CD4-positive, alpha-beta T cell treated with Interleukin-1 beta for 1 hour (primary cell): ENCODE measurements at regions not wholly inside any gene's neighbourhood (a gene's known extent, or its start where the extent isn't known, plus 50 kb on each side); places are given as distances from the start of the nearest gene placed in this dataset.
A peak's percentile ranks its signal among the peaks of the same experiment; 100 is the strongest.

Source experiments
- DNase-seq, 2 donors: peaks; one replicate each; pipeline ENCODE4 v3.0.0-alpha.2; 2020 to 2022

DNA sequence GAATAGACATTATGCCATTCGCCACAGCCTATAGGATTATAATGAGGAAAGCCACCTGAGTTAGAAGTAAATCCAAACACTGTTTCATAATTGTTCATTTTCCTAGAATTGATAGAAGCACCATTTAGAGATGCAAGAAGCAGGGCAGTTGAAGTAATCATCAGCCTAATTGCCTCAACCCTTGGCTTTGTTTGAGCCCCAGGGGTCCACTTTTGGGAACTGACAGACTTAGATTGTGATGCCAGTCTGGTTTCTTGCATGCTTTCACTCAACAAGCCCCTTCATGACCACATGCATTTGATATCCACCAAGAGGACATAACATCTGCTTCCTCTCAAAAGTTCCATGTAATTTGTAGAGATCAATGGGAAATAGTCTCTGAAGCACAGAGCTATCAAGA is 97.2 kb upstream of the COL8A1 start:
- no peak for DNase-seq

DNA sequence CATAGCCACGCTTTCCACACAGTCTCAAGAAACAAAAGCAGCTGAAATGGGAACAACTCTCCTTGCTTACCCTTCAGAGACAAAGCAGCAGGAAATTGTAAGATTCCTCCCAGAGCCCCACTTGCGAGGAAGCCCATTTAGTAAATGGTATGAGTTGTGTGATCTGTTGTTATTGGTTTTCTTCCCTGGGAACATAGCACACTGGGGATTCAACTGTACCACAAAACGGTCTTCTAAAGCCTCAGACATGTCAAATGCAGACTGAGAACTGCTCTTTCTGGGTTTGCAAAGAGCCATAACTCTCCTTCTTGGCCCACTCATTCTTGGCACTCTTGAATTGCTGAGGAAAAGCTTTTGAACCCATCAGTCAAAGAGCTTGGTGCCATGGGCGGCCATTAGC is 101.0 kb upstream of the COL8A1 start:
- DNase-seq, result no peak

DNA sequence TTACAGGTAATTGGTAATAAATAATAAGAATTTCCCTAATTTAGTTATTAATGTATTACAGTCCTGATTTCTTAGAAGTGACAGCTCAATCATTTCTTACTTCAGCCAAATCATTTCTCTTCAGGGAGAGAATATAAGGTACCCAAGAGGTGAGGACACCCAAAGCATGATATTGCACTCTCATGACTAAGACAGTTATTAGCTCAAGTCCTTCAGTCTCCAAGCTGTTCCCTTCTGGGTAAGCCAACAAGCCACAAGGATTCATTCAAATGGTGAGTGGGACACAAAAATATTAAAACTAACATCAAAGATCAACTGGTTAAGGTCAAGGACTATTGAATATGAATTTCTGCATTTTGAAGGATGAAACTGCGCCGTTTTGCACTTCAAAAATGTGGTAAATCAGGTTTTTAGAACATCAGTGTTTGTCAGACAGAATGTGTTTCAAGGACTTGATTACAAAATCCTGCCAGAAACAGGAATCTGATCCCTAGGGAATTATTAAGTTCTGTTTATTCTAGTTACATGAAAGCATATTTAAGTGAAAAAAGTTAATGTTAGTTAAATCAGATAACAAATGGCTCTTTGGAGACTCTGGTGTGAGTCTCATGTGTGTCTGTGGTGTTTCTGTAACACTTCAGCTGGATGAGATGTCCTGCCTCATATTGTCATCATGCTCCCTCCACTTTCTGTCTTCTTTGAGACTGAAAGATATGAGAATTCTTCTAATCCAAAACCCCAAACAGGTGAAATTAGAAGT is 101.7 kb upstream of the COL8A1 start:
- DNase-seq, result no peak

DNA sequence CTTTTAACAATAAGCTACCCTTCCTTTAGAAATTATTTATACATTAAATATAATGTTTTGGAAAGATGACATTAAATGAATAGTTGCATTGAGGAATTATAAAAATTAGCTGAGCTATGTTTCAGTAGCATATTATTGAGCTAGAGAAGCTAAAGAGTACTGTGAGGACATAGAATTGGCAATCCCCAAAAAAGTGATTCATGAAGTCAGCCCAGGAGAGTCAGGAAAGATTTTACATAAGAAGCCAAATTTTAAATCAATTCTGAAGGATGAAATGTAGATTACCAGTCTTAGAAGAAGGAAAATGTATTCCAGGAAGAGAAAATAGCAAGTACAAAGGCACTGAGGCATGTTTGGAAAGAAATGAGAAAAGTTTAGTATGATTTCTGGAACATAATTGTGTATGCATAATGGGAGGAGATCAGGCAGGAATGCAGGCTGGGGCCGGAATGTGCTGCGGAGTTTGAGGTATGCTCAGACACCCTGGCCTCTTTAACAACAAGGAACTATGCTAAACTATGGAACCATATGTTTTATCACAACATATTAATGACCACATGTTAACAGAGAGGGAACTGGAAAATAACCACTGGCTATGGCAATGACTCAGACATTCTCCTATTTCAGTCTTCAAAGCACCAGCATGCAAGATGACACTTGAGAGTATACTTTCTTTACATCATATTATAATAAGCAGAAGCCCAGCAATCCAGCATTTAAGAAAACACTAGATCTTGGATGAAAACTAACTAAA is 103.3 kb upstream of the COL8A1 start:
- DNase-seq, result no peak

GRCh38 chr3:99532246-99532645 is 106.1 kb upstream of the COL8A1 start:
- DNase-seq, result peak in 1 of 2 donors; percentile 3

- no peak for DNase-seq
These were observed 109.1 kb upstream of the COL8A1 start for GRCh38 chr3:99529265-99529664.

DNA sequence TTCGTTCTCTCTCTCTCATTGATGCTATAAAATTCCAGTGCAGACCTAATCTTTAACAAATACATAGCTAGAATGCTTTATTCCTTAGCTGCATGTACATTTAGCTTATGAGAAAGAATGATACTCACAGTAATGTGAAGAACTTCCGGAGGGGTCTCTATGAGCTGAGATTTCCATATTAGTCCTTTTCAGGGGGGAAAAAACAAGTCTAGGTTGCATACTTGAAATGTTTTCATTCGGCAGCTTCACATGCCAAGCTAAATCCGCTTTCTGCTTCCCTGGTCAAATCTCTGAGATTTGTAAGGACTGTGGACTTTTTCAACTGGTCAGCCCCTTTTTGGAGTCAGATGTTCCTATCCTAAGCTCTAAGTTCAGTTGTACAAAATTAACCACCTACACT is 111.5 kb upstream of the COL8A1 start:
- no peak for DNase-seq

DNA sequence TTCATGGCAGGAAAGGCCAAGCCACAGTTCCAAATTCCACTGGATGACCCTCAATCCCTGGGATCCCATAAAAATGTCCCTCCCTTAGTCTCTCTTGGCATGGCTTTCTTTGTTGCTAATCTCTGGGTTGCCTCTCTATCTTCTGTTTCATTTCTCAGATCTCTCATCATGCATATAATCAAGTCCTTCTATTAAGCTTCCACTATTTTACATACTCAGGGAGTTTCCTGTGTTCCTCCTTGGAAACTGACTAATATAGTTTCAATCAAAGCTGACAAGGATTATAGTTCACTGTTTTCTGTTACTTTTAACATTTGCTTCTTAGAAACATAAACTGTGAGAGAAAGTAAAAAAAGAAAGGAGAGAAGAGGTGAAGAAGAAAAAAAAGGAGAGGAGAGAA is 113.8 kb upstream of the COL8A1 start:
- DNase-seq, result no peak

DNA sequence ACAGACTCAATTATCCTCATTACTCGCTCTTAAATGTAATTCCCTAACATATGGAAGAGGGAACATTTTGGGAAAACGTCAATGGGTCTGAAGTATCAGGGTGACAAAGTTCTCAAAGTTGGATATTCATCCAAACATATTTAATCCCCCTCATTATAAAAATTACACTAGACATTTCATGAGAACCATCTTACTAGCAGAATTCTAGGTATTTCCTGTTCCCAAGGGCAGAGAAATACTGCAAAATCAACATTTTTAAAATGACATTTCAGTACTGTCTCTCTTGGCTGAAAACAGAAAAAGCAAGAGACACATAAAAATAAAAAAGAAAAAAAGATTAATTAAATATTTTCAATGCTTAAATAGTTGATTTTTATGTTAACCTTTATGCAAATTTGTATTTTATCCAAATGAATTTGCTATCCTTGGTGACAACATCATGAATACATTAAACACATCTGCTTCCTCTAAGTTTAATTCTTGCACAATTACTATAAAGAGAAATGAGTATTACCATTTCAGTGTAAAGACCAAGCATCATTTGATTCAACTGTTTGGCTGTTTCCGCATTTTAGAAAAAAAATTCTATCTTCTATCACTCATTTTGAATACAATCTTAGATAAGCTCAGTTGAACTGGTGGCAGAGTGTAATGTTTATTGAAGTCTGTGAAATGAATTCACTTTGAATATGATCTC is 114.8 kb upstream of the COL8A1 start:
- DNase-seq, result no peak

DNA sequence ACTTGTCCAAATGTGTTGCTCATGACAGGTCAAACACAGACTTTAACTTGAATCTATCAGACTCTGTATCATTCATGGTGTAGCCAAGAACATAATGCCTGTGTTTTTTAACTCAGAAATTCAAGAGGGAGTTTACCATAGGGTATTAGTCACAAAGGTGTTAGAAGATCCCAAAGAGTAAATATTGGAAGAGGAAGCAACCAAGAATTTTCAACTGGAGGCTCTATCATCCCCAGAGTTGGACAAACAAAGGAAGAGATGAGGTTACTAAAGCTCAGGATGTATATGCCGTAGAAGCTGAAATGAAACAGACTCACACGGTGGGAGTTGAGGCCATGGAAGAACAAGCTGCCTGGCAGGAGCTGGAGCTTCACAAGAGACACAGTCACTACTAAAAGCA is 116.2 kb upstream of the COL8A1 start:
- no peak for DNase-seq

GRCh38 chr3:99521551-99521950 is 116.8 kb upstream of the COL8A1 start:
- no peak for DNase-seq

- no peak for DNase-seq
These were observed 117.9 kb upstream of the COL8A1 start for GRCh38 chr3:99520513-99520912.

DNA sequence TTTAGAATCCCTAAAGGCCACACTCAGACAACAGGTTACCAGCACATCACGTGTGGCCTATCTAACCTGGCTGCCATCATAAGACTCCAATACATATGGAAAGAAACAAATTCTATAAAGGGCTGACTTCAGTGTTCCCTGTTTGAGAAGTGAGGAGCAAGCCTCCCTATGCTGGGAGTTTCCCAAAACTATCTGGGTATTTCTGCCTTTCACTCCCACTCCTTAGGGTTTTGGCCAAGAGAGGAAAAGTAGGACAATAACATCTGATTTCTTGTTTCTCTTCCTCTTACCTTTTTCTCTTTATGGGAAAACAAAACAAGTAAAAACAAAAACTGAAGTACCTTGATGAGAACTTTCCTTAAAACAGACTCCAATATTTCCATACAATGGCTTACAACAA is 121.5 kb upstream of the COL8A1 start:
- no peak for DNase-seq

- no peak for DNase-seq
These were observed 122.5 kb upstream of the COL8A1 start for GRCh38 chr3:99515891-99516290.

- DNase-seq, result no peak
These were observed 129.2 kb upstream of the COL8A1 start for GRCh38 chr3:99509224-99509623.

DNA sequence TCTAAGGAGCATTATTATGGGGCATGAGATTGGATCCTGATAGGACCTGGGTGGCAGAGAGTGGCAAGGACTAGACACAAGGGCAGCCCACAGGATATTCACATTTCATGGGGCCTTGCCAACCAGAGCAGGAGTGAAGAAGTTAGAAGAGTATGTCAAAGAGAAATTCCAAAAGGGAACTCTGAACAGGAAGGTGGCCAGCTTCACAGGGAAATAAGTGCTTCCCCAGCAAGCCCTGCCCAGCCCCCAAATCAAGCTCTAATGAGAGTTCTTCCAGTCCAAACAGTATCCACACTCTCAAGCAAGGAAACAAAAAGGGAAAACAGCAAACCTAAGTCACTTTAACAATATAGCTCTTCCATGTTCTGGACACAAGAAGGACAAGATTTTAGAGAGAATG is 130.2 kb upstream of the COL8A1 start:
- no peak for DNase-seq

- DNase-seq, result peak; percentile 4 to 66
These were observed 132.6 kb upstream of the COL8A1 start for GRCh38 chr3:99505646-99506269.

DNA sequence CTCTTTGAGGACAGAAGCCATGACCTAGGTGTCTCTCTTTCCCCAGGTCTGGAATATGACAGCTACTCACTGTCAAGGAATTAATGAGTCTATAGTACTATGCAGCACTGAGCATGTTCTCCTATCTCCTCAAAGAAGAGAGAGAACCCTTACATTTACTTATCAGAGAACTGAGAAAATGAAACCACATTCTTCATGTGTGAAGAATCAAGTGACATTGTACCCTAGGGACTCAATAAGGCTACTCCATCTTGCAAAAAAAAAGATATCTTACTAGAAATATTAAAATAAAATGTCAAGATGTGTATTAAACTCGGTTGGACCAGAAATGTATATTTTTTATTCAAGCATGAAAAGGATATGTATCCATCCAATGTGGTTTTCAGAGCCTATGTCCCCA is 133.2 kb upstream of the COL8A1 start:
- no peak for DNase-seq

- DNase-seq, result no peak
These were observed 134.1 kb upstream of the COL8A1 start for GRCh38 chr3:99504258-99504657.

GRCh38 chr3:99503350-99503749 is 135.0 kb upstream of the COL8A1 start:
- no peak for DNase-seq

- DNase-seq, result no peak
These were observed 135.5 kb upstream of the COL8A1 start for GRCh38 chr3:99502871-99503270.

GRCh38 chr3:99500485-99500884 is 137.9 kb upstream of the COL8A1 start:
- no peak for DNase-seq
